Activated CD8-positive, alpha-beta memory T cell treated with anti-CD3 and anti-CD28 coated beads, Interleukin-2, amount 10 ng/mL, durations not matched to agents 7 days and 5 days (primary cell): ENCODE measurements at regions not wholly inside any gene's neighbourhood (a gene's known extent, or its start where the extent isn't known, plus 50 kb on each side); places are given as distances from the start of the nearest gene placed in this dataset.

ENCODE experiments used
- ATAC-seq: fragments of 150-1000 bp; cut with Tn5 transposase; one replicate; pipeline ENCODE4 v1.10.0; 2021; ENCODE audit warnings: moderate library complexity
- CTCF ChIA-PET: fragments of 350-600 bp; sonication (Branson Sonifier 250); formaldehyde crosslinking; loops from one replicate; lab custom pipeline; 2021; ENCODE audit warnings: antibody characterized with exemption; lab: Charles Lee
- DNase-seq: peaks from one replicate; pipeline ENCODE4 v3.0.0-alpha.2; 2020
- H3K27ac Mint-ChIP-seq: one replicate; pipeline ENCODE4 v1.8.0; 2021; ENCODE audit warnings: mild to moderate bottlenecking, mixed read lengths
- H3K27me3 Mint-ChIP-seq: one replicate; pipeline ENCODE4 v1.8.0; 2021; ENCODE audit warnings: mixed read lengths
- H3K36me3 Mint-ChIP-seq: one replicate; pipeline ENCODE4 v1.8.0; 2021; ENCODE audit warnings: mild to moderate bottlenecking, mixed read lengths
- H3K4me1 Mint-ChIP-seq: one replicate; pipeline ENCODE4 v1.8.0; 2021; ENCODE audit warnings: mixed read lengths
- H3K4me3 Mint-ChIP-seq: one replicate; pipeline ENCODE4 v1.8.0; 2021; ENCODE audit warnings: mild to moderate bottlenecking, moderate library complexity, mixed read lengths
- H3K9me3 Mint-ChIP-seq: one replicate; pipeline ENCODE4 v1.8.0; 2022; ENCODE audit warnings: low read depth, mixed read lengths

DNA sequence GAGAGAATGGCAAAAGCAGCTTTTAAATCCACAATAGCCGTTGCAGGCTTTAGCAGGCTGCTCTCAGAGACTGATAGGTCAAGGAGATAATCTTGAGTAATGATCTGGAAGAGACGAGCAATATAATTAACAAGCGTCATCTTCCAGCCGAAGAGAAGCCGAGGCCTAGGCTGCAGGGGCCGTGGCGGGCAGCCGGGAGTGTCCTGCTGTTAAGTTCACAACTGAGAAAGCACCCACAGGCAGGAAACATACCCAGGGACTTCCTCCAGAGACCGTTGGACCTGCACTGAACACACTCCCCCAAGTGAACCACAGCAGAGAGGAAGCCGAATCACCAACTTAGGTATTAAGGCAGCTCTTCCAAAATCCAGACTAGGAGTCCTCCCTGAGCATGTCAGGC is 182.3 kb downstream of the IRX2 start:
- Mint-ChIP-seq H3K4me3 (no peak overlapping the region), H3K9me3 (peaks cover 3% of the 10 kb centered on the region), H3K4me1 (no peaks in the 10 kb centered on the region), H3K27ac (no peak overlapping the region), H3K36me3 (no peaks in the 10 kb centered on the region), H3K27me3 (no peaks in the 10 kb centered on the region)
- no peak for ATAC-seq
- CTCF ChIA-PET: no interaction called here
- DNase-seq: no peak

DNA sequence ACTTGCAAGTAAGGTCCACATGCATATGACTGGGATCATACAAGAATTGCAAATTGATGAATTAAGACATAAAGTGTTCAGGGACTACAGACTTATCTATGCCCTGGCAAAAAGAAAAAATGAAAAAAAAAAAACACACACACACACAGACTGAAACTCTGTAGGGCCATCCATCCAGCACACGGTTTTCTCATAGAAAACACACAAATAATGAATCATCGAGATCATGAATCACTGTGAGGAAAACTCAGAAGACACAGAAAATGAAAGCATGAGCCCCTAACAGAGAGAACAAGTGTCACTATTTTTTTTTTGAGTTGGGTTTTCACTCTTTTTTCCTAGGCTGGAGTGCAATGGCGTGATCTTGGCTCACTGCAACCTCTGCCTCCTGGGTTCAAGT is 185.2 kb downstream of the IRX2 start:
- Mint-ChIP-seq H3K4me3 (no peak overlapping the region), H3K9me3 (peaks cover 10% of the 10 kb centered on the region), H3K36me3 (no peaks in the 10 kb centered on the region), H3K4me1 (no peaks in the 10 kb centered on the region), H3K27ac (no peak overlapping the region), H3K27me3 (no peaks in the 10 kb centered on the region)
- CTCF ChIA-PET: no interaction called here
- no peak for DNase-seq
- no peak for ATAC-seq

DNA sequence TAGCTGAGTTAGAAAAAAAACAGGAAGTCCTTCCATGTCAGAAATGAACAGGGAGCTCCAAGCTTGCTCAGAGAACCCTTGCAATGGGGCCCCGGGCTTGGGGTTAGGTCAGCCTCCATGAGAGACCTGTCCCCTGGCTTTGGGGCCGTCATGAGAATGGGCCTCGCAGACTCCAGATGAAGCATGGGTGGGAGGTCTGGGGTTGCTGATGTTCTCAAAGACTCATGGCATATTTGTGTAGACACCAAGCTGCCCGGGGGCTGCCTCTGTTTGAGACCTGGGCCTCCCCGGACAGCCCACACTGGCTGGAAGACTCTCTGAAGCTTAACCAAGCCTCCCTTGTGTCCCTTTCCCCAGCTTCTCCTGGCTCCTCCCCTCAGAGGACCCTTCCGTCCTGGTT is 186.3 kb downstream of the IRX2 start:
- no peak for ATAC-seq
- Mint-ChIP-seq H3K4me1 (no peaks in the 10 kb centered on the region), H3K4me3 (no peak overlapping the region), H3K9me3 (peaks cover 12% of the 10 kb centered on the region), H3K27me3 (no peaks in the 10 kb centered on the region), H3K36me3 (no peaks in the 10 kb centered on the region), H3K27ac (no peak overlapping the region)
- DNase-seq: no peak
- CTCF ChIA-PET: interaction anchor here (0.6 kb wide), 1 partner anchor 738 kb away, joined by 4 read pairs; no protein-coding TSS in a partner anchor

DNA sequence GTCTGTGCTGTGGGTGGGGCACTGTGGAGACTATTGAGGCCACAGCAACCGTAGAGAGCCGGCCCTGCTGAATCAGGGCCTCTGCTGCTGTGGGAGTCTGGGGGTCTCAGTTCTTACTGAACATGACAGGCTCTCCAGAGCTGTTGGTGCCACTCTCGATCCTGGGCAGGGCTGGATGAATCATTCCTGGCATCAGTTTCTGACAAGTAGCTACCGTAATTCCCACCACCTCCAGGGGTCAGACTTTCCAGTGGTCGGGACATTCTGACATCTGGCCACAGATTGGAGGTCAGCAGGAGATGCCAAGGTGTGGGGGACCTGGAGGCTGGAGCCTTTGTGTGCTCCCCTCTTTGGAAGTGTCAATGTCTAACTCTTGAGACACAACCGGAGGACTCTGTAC is 188.4 kb downstream of the IRX2 start:
- ATAC-seq (no peak), DNase-seq (no peak)
- no peaks in the 10 kb centered on the region for H3K36me3 Mint-ChIP-seq
- H3K9me3 Mint-ChIP-seq: peaks cover 12% of the 10 kb centered on the region
- H3K27me3 Mint-ChIP-seq: no peaks in the 10 kb centered on the region
- CTCF ChIA-PET: no interaction called here
- no peaks in the 10 kb centered on the region for H3K4me1 Mint-ChIP-seq
- H3K4me3 Mint-ChIP-seq: no peak overlapping the region
- H3K27ac Mint-ChIP-seq: no peak overlapping the region

DNA sequence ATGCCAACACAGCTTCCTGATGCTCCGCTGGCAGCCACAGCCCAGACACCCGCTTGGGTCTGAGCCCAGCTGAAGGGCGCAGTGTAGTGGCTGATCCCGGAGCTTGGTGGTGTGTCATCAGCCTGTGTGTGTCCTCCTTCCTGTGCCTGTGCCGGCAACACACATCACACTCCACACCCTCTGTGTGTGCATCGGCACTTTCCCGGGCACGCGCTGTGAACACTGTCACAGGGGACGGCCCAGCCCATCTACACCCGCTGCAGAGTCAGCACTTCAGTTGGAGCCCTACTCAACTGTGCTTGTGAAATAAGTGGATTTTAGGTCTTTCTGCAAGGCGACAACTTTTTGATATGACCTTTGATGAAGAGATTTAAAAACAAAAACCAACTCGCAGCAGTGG is 189.4 kb downstream of the IRX2 start:
- no peak for ATAC-seq
- Mint-ChIP-seq H3K9me3 (peaks cover 13% of the 10 kb centered on the region), H3K4me3 (no peak overlapping the region), H3K4me1 (no peaks in the 10 kb centered on the region), H3K27me3 (no peaks in the 10 kb centered on the region), H3K27ac (no peak overlapping the region), H3K36me3 (no peaks in the 10 kb centered on the region)
- no peak for DNase-seq
- CTCF ChIA-PET: no interaction called here

DNA sequence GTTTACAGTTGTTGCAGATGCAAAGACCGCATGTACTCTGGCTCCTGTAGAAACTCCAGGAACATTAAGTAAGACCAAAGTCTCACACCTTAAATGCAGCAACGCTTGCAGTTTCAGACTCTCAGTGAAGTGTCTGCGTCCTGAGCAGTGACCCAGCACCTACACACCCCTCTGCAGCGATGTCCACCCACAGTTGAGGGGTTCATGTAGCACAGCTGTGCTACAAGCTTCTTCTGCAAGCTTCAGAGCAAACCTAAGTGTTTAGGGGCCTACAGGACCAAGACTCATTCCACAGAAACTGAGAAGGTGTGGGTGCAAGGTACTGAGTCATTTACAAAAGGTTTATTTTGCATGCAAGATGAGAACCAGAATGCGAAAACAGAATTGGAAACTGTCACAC is 191.0 kb downstream of the IRX2 start:
- Mint-ChIP-seq H3K27me3 (no peaks in the 10 kb centered on the region), H3K9me3 (peaks cover 17% of the 10 kb centered on the region), H3K36me3 (no peaks in the 10 kb centered on the region), H3K4me1 (no peaks in the 10 kb centered on the region), H3K27ac (no peak overlapping the region), H3K4me3 (no peak overlapping the region)
- DNase-seq (no peak), ATAC-seq (no peak)
- CTCF ChIA-PET: no interaction called here

DNA sequence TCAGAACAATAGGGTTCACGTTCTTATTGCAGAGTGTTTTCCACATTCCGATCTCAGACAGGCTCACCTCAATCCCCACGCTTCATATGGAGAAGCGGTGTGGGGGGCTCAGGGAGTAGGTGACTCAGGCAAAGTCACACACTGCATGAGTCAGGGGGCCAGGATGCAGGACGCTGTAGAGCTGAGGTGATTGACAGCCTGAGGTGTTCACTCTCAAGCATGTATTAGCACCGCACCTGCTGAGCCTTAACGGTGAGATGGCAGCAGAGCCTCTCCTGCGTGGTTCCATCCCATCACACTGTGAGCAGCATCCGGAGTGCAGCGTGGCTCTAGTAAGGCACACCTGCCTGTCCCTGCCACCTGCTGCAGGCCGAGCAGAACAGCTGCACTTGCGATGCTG is 194.0 kb downstream of the IRX2 start:
- H3K9me3 Mint-ChIP-seq: peaks cover 26% of the 10 kb centered on the region
- ATAC-seq (no peak), DNase-seq (no peak)
- H3K27ac Mint-ChIP-seq: no peak overlapping the region
- H3K36me3 Mint-ChIP-seq: no peaks in the 10 kb centered on the region
- CTCF ChIA-PET: no interaction called here
- H3K27me3 Mint-ChIP-seq: no peaks in the 10 kb centered on the region
- no peak overlapping the region for H3K4me3 Mint-ChIP-seq
- no peaks in the 10 kb centered on the region for H3K4me1 Mint-ChIP-seq

DNA sequence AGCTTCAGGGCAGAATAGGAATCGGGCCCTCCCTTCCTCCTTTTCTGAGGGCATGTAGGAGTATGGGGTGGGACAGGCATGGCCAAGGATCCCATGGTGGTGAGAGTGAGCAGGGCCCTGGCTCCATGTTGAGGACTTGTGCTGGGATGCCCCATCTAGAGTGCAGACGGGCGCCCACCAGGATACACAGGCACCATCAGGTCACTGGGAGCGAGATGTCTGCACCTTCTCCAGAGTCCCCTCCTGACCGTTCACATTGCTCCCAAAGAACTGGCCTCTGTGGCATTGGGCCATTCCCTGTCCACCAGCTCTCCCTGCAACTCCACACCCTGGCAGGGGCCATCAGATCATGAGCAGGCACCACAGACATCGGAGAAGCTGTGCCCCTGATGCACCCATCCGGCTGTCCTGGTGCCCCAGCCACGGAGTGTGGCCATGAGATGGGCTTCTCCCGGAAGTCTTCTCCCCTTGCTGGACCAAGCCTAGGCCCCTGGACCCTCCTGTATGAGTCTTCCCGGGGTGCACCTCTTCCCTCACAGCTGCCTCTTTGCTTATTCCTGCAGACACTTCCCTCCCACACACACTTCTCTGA is 195.0 kb downstream of the IRX2 start:
- Mint-ChIP-seq H3K36me3 (no peaks in the 10 kb centered on the region), H3K27me3 (no peaks in the 10 kb centered on the region), H3K9me3 (peaks cover 21% of the 10 kb centered on the region), H3K4me1 (no peaks in the 10 kb centered on the region), H3K27ac (no peak overlapping the region), H3K4me3 (no peak overlapping the region)
- no peak for ATAC-seq
- CTCF ChIA-PET: no interaction called here
- no peak for DNase-seq

DNA sequence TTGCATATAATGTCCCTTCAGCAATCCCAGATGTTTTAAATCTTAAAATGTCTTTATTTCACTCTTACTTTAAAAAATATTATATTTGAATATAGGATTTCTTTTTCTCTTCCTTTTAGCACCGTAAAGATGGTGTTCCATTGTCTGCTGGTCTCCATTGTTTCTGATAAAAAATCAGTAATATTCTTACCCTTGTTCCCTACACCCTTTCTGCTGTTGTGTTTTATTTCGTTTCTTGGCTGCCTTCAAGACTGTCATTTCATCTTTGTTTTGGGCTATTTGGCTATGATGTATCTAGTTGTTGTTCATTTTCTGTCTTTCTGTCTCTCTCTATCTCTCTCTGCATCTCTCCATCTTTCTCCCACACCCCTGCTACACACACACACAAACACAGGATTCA is 197.9 kb downstream of the IRX2 start:
- ATAC-seq (no peak), DNase-seq (no peak)
- Mint-ChIP-seq H3K4me1 (no peaks in the 10 kb centered on the region), H3K36me3 (no peaks in the 10 kb centered on the region), H3K27ac (no peak overlapping the region), H3K27me3 (no peaks in the 10 kb centered on the region), H3K9me3 (peaks cover 17% of the 10 kb centered on the region), H3K4me3 (no peak overlapping the region)
- CTCF ChIA-PET: no interaction called here

DNA sequence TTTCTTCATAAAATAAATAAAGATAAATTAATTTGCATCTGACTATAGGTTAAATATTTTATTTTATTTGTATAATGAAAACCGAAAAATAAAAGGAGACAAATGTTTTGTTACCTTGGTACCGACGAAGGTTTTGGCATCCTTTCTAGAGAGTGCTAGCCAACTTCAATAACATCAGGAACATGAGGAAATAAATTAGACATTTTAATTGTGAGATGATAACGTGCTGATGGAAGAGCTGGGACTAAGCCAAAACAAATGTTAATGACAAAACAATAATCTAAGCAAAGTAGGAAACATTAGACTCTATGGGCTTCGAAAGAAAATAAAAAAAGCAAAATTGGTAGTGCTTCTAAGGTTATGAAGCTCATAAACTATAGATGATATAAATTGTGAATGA is 201.0 kb downstream of the IRX2 start:
- no peaks in the 10 kb centered on the region for H3K4me1 Mint-ChIP-seq
- CTCF ChIA-PET: no interaction called here

DNA sequence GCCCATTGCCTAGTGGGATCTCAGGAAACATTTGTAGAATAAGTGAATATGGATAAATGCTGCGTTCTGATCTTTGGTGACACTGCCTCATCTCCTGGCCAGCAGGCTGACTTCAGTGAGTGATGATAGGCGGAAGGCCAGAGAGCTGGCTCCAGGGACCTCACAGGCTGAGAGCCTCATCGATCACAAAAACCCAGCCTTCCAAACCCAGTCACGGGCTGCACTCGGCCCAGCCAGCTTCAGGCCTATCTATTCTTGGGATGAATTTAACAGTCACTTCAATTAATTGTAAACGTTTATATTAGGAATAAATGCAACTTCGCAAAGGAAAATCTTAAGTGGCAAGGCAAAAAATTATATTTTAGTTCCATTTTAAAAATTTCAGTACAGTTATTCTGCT is 201.6 kb downstream of the IRX2 start:
- no peaks in the 10 kb centered on the region for H3K27me3 Mint-ChIP-seq
- DNase-seq: no peak
- no peak overlapping the region for H3K27ac Mint-ChIP-seq
- ATAC-seq: no peak
- H3K4me3 Mint-ChIP-seq: no peak overlapping the region
- H3K4me1 Mint-ChIP-seq: no peaks in the 10 kb centered on the region
- CTCF ChIA-PET: no interaction called here
- H3K36me3 Mint-ChIP-seq: no peaks in the 10 kb centered on the region
- H3K9me3 Mint-ChIP-seq: peaks cover 10% of the 10 kb centered on the region

More for the DNA sequence above, 201.0 kb downstream of the IRX2 start:
- DNase-seq: no peak
- no peaks in the 10 kb centered on the region for H3K27me3 Mint-ChIP-seq
- no peak for ATAC-seq
- no peak overlapping the region for H3K27ac Mint-ChIP-seq
- peaks cover 10% of the 10 kb centered on the region for H3K9me3 Mint-ChIP-seq
- no peaks in the 10 kb centered on the region for H3K36me3 Mint-ChIP-seq
- H3K4me3 Mint-ChIP-seq: no peak overlapping the region

DNA sequence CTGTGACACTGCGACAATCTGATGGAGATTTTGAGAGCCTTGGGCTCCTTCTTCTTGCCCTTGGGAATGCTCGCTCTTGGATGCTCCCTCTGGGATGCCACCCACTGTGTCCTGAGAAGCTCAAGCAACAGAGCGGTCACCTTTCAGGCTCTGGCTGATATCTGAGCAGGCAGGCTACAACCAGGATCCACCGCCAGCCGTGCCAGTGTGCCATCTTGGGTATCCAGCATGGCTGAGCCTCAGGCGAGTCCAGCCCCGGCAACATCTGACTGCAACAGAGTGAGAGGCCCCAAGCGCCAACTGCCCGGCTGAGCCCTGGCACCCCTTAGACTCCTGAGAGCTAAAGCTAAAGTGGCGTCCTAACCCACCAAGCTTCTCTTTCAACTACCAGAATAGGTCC is 202.1 kb downstream of the IRX2 start:
- H3K27me3 Mint-ChIP-seq: no peaks in the 10 kb centered on the region
- DNase-seq (no peak), ATAC-seq (no peak)
- H3K9me3 Mint-ChIP-seq: peaks cover 8% of the 10 kb centered on the region
- no peaks in the 10 kb centered on the region for H3K36me3 Mint-ChIP-seq
- CTCF ChIA-PET: no interaction called here
- no peak overlapping the region for H3K4me3 Mint-ChIP-seq
- H3K4me1 Mint-ChIP-seq: no peaks in the 10 kb centered on the region
- H3K27ac Mint-ChIP-seq: no peak overlapping the region

DNA sequence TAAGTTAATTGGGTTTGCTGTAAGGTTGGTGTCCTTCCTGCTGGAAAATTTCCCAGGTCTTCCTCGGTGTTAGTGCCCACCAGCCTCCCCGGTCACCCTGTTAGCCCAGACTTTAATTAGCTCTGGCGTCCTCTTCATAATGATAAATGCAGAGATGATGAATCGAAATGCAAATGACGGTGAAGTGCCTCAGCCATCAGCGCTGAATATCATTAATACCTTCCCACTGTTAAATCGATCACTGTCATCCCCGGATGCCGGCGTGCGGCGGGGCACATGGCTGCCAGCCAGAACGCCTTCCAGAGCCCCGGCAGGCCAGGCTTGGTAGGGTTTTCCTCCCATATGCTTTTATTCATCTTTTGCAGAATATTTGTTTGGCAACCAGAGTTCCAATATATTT is 204.5 kb downstream of the IRX2 start:
- no peak for DNase-seq
- no peak for ATAC-seq
- Mint-ChIP-seq H3K36me3 (no peaks in the 10 kb centered on the region), H3K4me1 (no peaks in the 10 kb centered on the region), H3K27me3 (no peaks in the 10 kb centered on the region), H3K9me3 (peaks cover 3% of the 10 kb centered on the region), H3K4me3 (no peak overlapping the region), H3K27ac (no peak overlapping the region)
- CTCF ChIA-PET: no interaction called here

DNA sequence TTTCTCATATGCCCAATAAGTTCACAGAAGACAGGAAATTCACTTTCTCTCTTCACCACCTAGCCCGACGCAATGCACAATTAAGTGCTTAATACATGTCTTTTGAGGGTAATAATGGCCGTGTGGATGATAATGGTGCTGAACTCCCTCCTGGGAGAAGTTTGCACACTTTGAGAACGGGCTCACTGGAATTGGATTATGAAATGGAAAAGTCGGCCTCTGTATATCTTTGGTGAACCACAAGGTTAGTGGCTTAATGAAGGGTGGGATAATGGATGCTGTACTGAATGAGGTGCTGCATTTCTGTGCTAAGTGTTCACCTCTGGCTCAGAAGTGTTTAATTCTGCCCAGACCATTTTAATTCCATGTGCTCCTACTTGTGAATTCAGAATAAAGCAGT is 207.5 kb downstream of the IRX2 start:
- DNase-seq (no peak), ATAC-seq (no peak)
- Mint-ChIP-seq H3K9me3 (peaks cover 18% of the 10 kb centered on the region), H3K36me3 (peaks cover 2% of the 10 kb centered on the region), H3K4me3 (no peak overlapping the region), H3K27ac (no peak overlapping the region), H3K27me3 (no peaks in the 10 kb centered on the region), H3K4me1 (no peaks in the 10 kb centered on the region)
- CTCF ChIA-PET: no interaction called here

DNA sequence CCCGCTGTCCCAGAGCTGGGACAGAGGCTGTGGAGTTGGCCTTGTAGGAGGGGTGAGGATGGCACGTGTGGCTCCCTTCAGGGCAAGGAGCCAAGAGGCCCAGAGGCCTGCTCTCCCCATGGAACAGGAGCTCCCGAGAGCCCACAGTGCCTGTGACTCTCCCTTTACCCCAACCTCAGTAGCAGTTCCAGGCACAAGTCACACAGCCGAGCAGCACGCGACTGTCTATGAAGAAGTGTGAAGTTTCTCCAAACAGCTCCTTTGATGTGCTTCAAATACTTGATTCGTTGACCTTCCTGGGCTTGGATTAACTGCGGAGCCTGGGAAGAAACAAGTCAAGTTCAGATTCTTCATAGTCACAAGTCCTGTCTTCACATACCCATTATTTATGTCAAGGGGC is 208.7 kb downstream of the IRX2 start:
- peaks cover 2% of the 10 kb centered on the region for H3K36me3 Mint-ChIP-seq
- H3K4me3 Mint-ChIP-seq: no peak overlapping the region
- no peaks in the 10 kb centered on the region for H3K27me3 Mint-ChIP-seq
- ATAC-seq (no peak), DNase-seq (no peak)
- peaks cover 18% of the 10 kb centered on the region for H3K9me3 Mint-ChIP-seq
- CTCF ChIA-PET: no interaction called here
- H3K4me1 Mint-ChIP-seq: no peaks in the 10 kb centered on the region
- no peak overlapping the region for H3K27ac Mint-ChIP-seq
